NCI-H146 (cell line): ENCODE measurements at regions not wholly inside any gene's neighbourhood (a gene's known extent, or its start where the extent isn't known, plus 50 kb on each side); places are given as distances from the start of the nearest gene placed in this dataset.

Experiments used
- DNase-seq: peaks from one replicate; lab custom pipeline; 2025; lab: John Stamatoyannopoulos, UW

DNA sequence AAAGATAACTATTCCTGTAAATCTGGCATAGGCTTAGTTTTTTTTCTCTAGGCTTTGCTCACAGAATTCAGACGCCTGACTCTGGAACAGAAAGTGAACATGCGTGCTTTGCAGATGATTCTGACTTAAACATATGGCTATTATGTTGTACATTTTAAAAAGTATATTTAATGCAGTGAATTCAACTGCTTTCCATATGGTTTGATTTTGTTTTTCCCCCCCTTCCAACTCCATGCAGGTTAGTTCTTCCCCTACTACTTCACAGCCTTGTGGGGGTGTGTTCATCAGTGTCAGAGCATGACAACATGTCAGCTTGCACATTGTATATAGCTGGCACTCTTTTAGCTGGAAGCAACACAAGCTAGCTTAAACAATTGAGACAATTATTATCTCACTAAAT, 226.8 kb downstream of the TMEM167A start:
- DNase-seq: no peak

DNA sequence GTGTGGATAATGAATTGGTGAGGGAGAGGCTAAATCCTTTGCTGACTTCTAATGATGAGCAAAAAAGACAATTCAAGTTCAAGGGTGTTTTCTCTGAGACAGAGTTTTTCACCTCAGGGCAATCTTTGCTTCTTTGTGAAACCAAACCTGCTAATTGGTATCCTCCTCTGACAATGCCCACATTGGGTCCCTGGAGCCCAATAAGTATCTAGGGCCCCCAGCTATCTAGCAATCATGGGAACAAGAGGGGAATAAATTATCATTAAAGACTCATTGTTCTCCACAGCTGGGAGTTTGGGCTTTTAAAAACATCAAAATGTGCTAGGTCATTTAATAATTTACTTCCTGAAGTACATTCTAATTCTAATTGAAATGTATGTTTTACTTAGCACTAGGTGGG, 227.3 kb downstream of the TMEM167A start:
- DNase-seq: no peak

GRCh38 chr5:82847562-82847961, 229.6 kb downstream of the TMEM167A start:
- no peak for DNase-seq

- DNase-seq: no peak
Measured at GRCh38 chr5:82839881-82840280, 237.3 kb downstream of the TMEM167A start.

DNA sequence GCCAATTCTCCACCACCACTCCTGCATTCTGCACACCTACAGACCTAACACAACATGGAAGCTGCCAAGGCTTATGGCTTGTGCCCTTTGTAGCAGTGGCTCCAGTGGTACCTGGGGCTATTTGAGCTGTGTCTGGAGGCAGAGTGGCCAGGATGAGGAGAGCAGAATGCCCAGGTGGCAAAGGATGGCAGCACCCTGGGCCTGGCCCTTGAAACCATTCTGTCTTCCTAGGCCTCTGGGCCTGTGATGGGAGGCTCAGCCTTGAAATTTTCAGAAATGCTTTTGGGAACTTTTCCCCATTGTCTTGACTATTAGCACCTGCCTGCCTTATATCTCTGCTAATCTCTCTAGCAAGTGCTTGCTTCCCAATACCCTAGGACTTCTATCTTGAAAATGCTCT, 241.7 kb downstream of the TMEM167A start:
- DNase-seq: no peak

DNA sequence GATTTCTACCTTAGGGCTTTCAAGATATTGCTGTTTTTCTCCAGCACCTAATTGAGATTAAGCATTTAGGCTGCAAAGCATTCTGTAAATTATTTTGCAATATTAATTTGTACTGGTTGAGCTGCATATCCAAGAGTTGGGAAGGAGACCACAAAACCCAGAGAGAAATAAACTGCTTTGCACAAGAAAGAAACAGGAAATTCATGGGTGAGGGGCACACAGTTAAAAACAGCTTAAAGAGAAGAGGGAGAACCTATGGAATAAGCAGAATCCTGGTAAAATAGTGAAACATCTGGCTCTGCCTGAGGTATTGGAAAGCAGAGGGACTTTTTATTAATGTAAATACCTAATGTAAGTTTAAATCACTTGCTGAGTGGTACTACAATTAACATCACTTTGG, 243.0 kb downstream of the TMEM167A start:
- DNase-seq: no peak

DNA sequence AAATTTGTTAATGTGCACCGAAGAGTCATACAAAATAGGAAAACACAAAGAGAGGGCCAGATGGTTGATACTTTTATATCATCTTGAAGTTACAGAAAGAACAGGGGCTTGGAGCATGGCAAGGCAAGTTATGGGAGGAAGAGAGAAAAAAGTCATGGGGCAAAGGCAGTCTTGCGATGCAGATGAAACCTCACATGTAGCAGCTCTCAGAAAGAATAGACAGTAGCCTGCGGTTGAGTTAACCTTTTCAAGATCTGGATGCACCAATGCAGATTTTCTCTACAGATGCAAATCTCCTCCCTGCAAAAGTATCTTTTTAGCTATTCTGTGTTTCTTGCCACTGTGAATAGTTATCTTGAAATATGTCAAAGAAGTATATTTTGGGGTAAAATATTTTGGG, 243.9 kb downstream of the TMEM167A start:
- no peak for DNase-seq

GRCh38 chr5:82832445-82832844, 244.7 kb downstream of the TMEM167A start:
- DNase-seq: no peak

GRCh38 chr5:82828211-82828610, 249.0 kb downstream of the TMEM167A start:
- DNase-seq: no peak

GRCh38 chr5:82827651-82828050, 249.5 kb downstream of the TMEM167A start:
- no peak for DNase-seq

GRCh38 chr5:82822634-82822927, 254.6 kb downstream of the TMEM167A start:
- DNase-seq: no peak

GRCh38 chr5:82821846-82822633, 255.2 kb downstream of the TMEM167A start:
- DNase-seq: no peak

- DNase-seq: no peak
Measured at GRCh38 chr5:82820961-82821845, 256.0 kb downstream of the TMEM167A start.

DNA sequence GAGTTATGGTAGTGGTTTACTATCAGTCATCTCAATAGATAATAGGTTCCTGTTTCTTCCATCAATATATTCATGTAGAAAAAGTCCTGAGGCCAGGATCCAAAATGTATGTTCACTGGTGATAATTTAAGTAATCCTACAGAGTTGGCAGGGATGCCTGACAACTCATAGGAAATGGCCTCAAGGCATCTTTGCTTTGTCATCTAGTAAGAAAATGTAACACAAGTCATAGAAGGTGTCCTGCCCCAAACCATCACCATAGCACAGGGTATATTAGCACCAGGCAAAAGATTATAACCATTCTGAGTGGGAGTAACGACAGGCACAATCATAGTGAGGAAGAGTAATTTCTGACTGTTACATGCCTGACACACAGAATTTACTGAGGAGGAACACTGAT, 257.0 kb downstream of the TMEM167A start:
- no peak for DNase-seq

GRCh38 chr5:82817897-82818676, 259.1 kb downstream of the TMEM167A start:
- DNase-seq: no peak

DNA sequence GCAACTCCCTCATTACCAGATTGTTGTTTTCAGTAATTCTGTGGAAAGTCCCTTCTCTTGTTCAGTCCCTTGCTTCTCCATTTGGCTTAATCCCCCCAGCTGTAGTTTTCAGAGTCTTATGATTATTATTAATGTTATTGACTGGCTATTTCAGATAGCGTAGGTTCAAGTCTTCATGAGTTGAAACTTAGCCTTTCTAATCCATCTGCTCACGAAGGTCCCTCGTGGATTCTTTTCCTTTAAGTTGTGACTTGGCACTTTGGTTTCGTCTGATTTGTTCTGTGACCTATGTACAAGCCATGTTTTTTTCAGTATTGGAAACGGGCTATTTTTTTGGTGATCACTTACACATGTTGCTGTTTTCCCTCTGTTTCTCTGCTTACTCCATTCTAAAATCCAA, 260.3 kb downstream of the TMEM167A start:
- no peak for DNase-seq

- DNase-seq: no peak
Measured at GRCh38 chr5:82815871-82816270, 261.3 kb downstream of the TMEM167A start.

GRCh38 chr5:82813861-82814260, 263.3 kb downstream of the TMEM167A start:
- DNase-seq: no peak

DNA sequence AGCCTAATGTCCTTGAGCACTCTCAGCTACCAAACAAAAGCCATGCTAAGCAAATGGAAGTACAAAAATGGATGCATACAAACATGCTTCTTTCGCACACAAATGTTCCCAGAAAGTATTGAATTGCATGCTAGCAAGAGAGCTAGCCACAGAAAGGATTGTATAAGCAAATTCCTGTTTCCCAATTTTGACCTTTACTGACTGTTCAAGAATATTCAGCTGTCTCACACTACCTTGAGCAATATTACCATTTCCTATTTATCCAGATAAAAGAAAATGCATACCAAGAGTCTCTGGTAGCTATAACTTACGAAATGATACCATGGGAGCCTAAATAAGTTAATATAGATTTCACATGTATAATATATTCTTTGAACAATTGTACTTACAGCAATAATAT, 264.6 kb downstream of the TMEM167A start:
- DNase-seq: no peak

DNA sequence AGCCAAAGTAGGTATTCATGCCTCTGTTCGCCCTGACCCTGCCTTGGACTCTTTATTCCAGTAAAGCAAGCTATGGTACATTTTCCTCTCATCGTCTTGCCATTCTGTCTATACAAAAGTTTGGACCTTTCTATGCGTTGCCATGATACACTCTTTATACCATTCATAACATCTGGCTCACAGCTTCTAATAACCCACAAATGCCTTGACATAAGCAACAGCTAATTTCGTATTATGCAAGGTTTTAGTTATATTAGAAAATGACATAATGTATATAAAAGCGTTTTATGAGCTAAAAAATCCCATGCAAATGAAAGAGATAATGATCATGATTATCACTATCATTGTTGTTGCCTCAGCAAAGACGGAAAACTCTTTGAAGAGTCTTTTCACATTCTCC, 265.7 kb downstream of the TMEM167A start:
- no peak for DNase-seq

GRCh38 chr5:82809420-82810143, 267.6 kb downstream of the TMEM167A start:
- DNase-seq: no peak

GRCh38 chr5:82808960-82809359, 268.2 kb downstream of the TMEM167A start:
- DNase-seq: no peak
